Peyer's patch (tissue), 4 donors: ENCODE measurements at regions not wholly inside any gene's neighbourhood (a gene's known extent, or its start where the extent isn't known, plus 50 kb on each side); places are given as distances from the start of the nearest gene placed in this dataset.

ENCODE experiments used
- CTCF ChIP-seq, 6 experiments: fragments of 450-650 bp in 4 of 6; fragments of 200-600 bp in 2 of 6; sonication (generic) in 1 of 6; IDR thresholded peaks; one replicate each; pipeline ENCODE4 v1.5.1; 2017 to 2019; ENCODE audit warnings: antibody characterized with exemption in 6 of 6, mild to moderate bottlenecking in 3 of 6, moderate library complexity in 1 of 6
- POLR2A ChIP-seq, 2 donors: fragments of 450-650 bp; IDR thresholded peaks; one replicate each; pipeline ENCODE4 v1.5.1; 2017; ENCODE audit warnings: antibody characterized with exemption in 2 of 2, mild to moderate bottlenecking in 2 of 2, moderate library complexity in 2 of 2

GRCh38 chr4:81369886-81370285 is 101.8 kb downstream of the RASGEF1B start:
- peak in 3 of 6 experiments; percentile 45 to 63 (median 50) for TF ChIP-seq CTCF (IDR thresholded peaks at IDR 0.05)
- TF ChIP-seq POLR2A (IDR thresholded peaks at IDR 0.05) = no peak
